ENCODE measurements at regions not wholly inside any gene's neighbourhood (a gene's known extent, or its start where the extent isn't known, plus 50 kb on each side); places are given as distances from the start of the nearest gene placed in this dataset.

DNA sequence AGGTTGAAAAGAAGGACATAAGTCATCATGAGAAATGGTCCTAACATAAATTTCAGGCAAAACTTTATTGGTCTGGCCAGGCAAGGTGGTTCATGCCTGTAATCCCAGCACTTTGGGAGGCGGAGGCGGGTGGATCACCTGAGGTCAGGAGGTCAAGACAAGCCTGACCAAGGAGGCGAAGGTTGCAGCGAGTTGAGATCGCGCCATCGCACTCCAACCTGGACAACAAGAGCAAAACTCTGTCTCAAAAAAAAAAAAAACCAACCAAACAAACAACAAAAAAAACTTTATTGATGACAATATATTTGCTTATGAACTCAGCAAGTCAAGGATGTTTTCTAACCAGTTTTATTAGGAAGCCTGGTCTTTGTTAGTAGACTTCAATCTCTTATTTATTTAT, 54.6 kb upstream of the ARHGAP21 start:
- TF ChIP-seq FOXM1 (IDR thresholded peaks at IDR 0.05; ENCODE audit: borderline replicate concordance) (no peak), BHLHE40 (IDR thresholded peaks at IDR 0.05; ENCODE audit: borderline replicate concordance) (no peak), ELF4 (IDR thresholded peaks at IDR 0.05) (no peak), SUZ12 (IDR thresholded peaks at IDR 0.05) (no peak), TARDBP (IDR thresholded peaks at IDR 0.05) (no peak), HDGF (IDR thresholded peaks at IDR 0.05; ENCODE audit: borderline replicate concordance) (no peak), CTBP1 (IDR thresholded peaks at IDR 0.05; ENCODE audit: borderline replicate concordance) (no peak), ARNT (IDR thresholded peaks at IDR 0.05) (no peak), SP1 (IDR thresholded peaks at IDR 0.05) (no peak), FOXA1 (IDR thresholded peaks at IDR 0.05) (no peak)
